NCI-H2029 (cell line): ENCODE measurements at regions not wholly inside any gene's neighbourhood (a gene's known extent, or its start where the extent isn't known, plus 50 kb on each side); places are given as distances from the start of the nearest gene placed in this dataset.
"Not testable (repeated sequence)": the region's sequence is repeated elsewhere in the genome, so short reads cannot be mapped to it uniquely, and the experiment has no call there.

ENCODE experiments used
- DNase-seq: peaks from one replicate; lab custom pipeline; 2025; lab: John Stamatoyannopoulos, UW

DNA sequence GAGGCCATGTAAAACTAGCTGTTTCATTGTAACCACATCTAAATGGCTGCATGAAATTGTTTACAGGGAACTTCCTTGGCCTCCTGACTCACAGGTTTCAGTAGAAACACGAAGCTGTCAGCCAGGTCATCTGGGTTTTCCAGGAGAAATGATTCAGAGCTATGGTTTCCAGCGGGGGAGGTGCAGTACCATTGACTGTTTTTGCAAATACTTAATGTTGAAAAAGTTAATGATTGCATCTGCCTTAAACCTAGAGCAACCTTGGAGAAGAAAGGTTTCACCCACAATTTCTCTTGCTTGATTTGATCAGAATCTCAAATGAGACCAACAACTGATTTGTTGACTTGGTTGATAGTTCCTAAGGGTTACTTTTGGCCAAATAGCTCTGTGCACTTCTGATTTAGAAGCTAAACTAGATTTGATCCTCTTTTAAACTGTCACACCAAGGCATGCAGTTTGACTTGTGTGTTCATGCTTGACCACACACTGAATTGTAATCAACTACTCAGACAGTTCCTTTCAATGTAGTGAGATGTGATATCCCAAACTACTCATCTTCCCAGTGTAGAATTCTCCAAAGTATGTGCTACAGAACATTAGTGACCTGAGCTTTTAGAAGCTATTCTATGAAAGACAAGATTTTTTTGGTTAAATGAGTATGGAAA lies 193.5 kb upstream of the CHST9 start:
- no peak for DNase-seq

DNA sequence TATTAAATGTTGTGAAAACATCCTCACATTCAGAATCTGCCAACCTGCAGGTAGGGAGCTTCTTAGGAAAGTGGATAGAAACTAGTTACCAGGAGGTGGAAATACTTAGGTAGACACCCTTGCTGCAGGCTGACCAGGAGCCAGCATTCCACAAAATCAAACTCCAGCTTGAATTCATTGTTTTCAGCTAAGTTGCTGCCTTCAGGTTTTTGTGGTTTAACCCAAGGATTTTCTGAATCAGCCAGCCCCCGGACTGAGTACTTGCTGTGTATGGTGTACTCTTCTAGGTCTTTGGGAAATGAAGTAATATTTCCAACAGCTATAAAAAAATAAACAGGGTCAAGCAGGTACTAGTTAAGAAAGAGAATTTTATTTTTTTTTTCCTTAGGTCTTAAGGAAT lies 192.1 kb upstream of the CHST9 start:
- DNase-seq: no peak

DNA sequence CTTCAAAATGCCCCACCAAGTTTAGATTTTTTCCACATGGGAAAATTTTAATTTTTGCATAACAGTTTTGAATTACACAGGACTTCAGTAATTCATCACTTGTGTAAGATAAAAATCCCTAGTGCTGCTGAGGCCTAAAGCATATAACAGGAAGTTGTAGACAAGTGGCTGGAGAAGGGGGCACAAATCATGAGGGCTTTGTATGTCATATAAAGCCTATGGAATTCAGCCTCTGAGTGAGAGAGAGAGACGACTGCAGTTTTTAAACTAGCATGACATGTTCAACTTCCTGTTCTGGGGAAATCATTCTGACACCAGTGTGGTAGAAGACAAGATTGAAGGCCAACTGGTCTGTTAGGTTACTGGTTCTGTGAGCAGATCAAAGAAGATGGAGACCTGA lies 187.3 kb upstream of the CHST9 start:
- no peak for DNase-seq

DNA sequence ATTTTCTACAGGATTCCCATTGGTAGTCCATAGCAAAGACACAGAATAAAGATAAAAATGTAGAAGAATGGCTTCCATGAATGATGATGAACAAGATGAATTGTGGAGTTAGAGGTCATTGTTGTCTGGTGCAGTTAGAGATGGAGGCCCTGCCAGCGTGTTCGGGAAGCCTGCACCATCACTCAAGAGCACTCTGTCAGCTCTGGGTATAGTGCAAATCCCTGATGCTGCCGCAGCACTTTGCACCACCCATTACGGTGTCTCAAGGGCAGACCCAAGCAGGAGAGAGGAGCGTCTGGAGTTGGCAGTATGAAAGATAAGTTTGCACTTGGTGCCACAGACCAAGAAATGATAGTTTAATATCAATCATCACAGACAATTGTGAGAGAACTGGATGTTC lies 181.6 kb upstream of the CHST9 start:
- DNase-seq: no peak

DNA sequence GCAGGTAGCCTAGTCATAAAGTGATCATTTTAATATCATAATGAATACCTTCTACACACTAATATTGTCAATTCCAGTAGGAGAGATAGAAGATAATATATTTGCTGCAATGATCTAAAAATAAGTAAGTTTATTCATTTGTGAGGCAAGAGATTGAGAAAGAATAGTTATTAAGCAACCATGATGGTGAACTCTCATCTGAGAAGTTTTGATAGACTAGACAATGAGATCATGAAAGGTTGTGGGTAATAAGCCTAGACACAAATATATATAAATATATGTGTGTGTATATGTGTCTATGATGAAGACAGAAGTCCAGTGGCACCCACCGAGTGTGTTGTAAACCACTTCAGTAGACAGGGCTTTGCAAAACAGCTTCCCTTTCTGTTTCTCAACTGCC lies 181.0 kb upstream of the CHST9 start:
- no peak for DNase-seq

DNA sequence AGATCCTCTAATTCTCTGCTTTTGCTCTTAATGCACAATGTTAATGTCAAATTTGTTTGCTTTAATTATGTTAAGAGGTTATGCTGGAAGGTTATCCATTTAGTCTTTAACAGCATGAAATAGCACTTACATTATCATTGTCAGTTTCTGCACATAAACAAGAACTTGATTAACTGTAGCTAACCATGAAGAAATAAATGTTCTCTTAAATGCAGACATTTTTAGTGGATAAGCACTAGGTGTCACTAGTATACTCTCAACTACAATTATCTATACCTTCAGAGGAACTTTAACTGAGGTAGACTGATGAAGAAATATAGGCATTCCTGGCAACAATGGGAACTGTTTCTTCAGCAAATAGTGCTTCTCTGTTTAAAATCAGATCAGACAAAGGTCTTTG lies 178.8 kb upstream of the CHST9 start:
- DNase-seq: no peak

DNA sequence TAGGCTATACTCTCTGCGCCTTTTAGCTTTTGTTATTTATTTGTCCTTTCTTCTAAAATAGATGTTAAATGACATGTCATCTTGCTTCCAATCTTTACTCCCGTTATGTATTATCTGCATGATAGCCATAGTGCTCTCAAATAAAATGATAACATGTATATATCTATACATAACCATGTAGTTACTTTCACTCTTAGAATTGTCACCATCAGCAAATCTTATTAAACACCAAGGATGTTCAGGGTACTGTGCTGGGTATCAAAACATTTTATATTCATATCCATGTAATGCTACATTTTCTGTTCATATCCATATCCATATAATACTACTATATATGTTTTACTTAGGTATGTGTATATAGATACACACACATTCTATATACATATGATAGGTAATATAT lies 176.4 kb upstream of the CHST9 start:
- DNase-seq: no peak

DNA sequence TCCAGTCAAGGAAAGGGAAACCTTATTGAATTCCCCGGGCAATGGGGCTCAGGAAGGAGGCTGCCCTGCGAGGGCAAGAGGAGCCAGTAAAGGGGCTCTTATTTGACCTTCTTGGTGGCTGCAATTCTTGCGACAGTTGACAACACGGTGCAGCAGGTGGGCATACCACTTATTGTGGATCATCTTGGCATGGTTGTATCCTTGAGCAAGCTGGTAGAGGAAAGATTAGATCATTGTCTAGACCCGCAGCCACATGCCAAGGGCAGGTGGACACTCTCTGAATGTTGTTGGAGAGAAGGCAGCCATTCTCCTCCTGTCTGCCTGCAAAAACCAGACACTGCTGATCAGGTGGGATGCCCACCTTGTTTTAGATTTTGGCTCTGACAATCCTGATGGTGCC lies 170.2 kb upstream of the CHST9 start:
- DNase-seq: no peak

DNA sequence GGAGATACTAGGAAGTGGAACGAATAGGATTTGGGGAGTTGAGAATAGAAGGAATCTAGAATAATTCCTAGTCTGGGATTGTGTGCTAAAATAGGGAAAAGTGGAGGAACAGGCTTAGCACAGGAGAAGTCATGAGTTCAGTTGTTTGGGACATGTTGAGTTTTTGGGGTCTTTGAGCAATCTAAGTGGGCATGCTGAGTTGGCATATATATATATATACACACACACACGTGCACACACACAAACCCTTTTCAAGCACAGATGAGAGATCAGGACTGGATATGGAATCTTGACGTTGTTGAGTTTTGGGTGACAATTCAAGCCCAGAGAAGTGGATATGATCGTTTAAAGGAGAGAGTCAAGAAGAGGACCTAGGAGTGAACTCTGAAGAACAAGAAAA lies 168.2 kb upstream of the CHST9 start:
- DNase-seq: no peak

DNA sequence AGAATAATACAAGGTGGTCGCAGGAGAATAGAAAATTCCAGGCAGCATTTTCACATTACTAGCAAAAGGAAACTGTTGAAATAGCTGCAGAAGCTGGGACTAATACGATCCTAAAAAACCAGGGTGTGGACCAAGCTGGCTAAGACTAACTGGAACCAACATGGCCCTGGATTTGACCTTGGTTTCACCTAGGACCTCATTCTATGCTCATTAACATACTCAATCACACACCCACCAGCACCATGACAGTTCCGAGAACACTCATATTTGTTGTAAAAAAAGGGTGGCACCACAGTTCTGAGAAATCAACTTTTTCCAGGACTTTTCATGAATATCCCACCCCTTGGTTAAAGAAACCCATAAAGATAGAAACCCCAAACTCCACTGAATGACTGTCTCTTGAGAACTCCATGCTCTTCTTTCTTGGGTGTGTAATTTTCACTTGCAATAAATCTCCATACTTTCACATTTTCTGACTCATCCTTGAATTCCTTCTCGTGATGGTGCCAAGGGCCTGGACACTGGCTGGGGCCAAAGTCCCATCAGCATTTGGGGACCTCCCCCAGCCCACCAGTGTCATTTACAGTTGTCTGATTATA lies 164.3 kb upstream of the CHST9 start:
- DNase-seq: no peak

DNA sequence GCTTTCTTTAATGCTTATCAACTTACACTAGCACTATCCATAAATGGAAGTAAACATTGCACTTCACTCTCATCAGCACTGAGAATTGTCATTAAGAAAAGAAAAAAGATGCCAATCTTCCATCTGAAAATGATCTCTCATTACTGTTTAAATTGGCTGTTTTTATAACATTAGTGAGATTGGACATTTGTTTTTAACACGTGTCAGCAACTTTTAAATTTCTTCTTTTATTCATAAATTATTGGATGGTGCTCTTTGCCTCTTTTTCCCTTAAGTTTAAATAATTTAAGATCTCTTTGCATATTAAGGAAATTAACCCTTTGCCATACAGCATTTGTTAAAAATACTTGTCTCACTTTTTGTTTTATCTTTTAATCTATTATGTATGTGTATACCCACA lies 146.5 kb upstream of the CHST9 start:
- no peak for DNase-seq

DNA sequence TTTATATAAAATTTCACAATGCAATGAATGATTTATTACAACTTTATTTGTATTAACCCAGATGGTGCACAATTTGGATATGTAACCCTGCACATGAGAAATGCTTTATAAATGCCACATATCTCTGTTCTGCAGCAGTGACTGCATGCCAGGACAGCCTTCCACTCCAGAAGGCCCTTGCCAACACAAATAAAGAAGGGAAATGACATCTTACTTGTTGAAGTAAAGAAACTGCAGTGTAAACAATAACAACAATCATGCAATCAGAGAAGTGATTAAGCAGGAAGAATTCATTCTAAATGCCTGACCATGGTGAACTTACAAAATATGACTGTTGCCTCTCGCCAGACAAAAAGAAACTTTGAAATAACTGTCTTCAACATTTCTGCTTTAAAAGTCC lies 129.9 kb upstream of the CHST9 start:
- DNase-seq: no peak

DNA sequence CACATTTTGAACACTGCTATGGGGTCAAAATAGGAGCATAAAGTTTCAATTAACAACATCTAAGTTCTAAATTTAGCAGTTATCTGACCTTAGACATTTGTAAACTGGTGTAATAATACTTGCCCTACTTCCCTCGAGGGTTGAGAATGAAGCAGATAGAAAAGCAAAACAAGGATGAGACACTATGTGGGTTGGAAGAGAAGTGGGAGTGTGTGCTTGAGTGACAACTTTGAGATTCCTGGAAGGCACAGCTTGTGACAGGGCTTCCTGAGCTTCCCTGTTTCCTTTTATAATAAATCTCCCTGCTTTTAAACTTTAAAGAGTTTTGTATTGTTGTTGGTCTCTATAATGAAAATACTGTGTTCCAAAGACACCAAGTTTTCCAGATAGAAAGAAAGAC lies 128.6 kb upstream of the CHST9 start:
- DNase-seq: no peak

DNA sequence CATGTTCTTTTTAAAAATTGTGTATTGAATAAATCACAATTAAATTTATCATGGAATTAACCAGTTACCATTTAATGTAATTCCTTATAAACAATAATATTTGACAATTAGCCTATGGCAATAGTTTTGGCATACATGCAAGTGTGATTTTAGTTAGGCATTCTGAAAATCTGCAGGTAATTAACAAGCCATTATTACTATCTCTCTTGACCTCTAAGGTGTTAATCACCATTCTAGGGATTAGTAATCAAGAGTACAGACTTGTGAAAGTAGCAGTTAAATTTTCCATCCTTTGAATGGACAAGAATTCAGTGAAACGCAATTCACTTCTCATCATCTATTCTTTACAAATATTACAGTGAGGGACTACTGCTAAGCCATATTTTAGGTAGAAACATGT lies 127.7 kb upstream of the CHST9 start:
- no peak for DNase-seq

DNA sequence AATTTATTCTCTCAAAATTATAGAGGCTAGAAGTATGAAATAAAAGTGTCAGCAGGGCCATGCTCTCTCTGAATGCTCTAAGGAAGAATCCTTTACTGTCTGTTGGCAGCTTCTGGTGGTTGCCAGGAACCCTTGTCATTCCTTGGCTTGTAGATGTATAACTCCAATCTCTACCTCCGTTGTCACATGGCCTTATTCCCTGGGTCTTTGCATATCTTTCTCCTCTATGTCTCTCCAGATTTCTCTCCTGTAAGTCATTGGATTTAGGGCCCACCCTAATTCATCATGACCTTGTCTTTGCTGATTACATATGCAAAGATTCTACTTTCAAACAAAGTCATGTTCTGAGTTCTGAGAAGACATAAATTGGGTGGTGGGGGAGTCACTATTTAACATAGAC lies 127.0 kb upstream of the CHST9 start:
- DNase-seq: no peak

DNA sequence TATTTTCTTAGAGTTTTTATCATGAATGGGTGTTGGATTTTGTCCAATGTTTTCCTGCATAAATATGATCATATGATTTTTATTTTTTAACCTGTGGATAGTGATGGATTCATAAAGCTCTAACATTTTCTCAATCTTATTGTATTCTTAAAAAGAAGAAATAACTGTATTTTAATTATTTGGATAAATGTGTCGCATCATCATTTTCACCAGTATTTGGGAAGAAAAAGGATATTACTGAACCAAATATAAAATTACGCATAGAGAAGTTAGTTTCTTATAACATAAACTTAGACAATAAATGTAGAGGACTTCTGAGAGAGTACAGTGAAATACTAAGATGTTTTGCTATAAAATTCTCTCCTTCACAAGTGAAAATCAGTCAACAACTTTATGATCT lies 126.0 kb upstream of the CHST9 start:
- DNase-seq: no peak

DNA sequence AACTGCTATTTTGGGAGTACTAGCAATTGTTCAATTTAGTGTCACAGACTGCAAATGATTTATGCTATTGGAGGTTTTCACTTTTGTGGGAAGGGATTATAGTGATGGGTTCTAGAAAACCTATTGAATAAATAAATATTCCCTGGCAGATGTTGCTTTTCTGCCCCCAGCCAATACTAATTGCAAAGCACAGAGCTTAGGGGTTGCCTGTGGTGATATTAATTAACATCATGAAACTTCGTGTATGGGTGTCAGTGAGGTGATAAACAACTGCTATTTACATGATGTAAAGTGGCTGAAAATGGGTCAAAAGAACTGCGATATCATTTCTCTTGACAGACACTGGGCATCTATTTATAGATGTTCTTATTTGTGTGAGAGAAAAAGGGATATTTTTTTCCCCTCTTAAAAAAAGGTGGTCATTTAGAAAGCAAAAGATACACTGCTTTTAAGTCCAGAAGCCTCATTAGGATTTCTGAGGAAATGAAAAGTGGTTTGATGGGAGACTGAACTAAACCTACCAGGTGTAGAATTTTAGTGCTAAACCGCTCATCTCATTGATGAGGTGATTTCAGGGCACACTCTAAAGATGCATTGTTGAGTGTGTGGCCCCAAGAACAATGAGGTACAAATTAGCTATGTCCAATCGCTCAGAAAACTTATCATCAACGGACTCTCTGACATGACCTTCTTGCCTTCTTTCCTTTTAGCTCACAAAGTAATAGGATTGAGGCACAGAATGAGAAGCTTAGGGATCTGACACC lies 116.7 kb upstream of the CHST9 start:
- no peak for DNase-seq

DNA sequence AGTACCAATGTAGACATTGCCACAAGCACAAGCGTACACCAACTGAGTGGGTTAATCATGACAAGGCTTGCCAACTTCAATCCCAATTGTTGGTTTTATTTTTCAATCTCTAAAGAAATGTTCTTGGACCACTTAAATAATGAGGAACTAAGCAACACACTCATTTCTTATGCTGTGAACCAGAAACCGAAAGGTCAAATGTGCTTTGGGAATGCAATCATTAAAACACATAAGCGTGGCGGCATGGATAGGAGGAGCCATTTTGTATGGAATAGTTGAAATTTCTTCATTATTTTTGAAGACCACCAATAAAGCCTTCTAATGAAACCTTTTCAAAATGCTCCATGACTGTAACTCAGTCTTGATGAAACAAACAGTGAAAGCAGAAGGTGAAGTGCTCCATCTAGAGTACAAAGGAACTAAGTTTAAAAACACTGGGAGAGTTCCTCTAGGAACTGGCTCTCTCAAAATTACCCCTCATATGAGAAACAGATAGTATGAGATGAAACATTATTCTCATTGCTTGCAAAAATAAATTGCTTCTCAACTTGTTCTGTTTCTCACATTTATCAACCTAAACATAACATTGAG lies 113.2 kb upstream of the CHST9 start:
- no peak for DNase-seq

DNA sequence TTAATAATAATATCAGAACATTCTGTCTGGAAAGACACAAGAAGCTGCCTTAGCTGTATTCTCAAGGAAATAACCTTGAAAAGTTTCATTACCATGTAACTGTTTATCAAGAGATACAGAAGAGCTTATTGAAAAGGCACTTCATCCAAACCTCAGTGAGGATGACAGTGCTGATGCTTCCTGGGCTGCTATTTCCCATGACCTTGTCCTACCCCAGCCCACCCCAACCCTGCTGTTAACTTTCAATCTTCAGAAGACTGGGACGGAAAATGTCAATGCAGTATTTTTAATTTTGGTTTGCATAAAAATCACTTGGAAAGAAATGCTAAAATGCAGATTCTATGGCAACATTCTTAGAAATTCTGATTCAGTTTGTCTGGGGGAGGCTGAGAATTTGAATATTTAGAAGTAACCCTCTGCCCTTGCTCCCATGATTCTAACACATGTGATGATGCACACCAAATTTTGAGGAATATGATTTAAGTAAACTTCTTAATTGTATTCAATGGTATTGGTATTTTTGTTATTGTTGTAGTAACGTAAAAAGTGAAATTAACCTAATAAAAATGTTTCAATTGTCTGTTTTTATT lies 101.0 kb upstream of the CHST9 start:
- DNase-seq: not testable (repeated sequence)

DNA sequence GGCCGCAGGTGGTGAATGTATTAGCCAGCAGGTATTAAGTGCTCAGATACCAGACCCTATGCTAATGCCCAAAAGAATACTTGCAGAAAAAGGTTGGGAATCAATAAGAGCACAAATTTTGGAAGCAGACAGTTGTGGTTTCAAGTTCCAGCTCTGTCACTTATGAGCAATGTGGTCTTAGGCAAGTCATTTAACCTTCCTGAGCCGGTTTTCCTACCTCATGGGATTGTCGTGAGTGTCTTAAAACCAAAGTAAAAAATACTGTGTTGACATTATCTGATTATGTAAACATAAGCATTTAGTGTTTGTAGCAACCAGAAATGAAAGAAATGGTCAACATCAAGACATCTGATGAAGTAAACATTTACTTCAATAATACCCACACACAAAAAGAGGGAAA lies 93.0 kb upstream of the CHST9 start:
- DNase-seq: no peak

DNA sequence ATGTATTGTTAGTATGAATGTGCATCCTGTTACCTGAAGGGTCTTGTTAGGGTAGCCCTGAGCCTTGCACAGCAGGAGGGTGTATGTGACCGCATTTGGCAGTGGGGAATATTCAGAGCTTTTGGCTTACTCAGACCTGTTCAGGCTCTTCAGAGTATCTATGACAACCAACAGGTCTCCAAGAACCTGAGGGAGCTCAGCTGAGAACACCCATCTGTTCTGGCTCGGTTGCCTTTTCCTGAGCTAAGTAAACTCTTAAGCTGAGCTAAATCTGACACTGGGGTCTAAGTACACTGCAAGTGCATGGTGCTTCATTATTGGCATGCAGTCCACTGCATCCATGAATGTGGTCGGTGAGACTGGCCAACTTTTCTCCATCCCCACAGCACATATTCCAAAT lies 92.4 kb upstream of the CHST9 start:
- DNase-seq: no peak

DNA sequence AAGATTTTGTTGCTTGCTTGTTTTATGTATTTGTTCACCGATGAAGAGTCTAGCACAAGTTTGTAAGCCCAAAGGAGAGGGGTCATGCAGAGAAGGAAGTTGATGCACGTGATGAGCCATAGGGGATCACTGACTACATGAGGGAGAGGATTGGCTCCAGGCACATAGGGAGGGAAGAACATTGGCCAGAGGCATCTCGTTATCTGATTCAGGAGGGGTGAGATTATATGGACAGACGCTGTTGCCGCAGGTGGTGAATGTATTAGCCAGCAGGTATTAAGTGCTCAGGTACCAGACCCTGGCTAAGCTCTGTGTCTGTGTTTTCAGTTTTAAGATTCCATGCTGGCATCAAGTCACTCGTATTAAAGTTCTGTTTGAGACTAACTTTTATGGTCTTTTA lies 91.8 kb upstream of the CHST9 start:
- no peak for DNase-seq

DNA sequence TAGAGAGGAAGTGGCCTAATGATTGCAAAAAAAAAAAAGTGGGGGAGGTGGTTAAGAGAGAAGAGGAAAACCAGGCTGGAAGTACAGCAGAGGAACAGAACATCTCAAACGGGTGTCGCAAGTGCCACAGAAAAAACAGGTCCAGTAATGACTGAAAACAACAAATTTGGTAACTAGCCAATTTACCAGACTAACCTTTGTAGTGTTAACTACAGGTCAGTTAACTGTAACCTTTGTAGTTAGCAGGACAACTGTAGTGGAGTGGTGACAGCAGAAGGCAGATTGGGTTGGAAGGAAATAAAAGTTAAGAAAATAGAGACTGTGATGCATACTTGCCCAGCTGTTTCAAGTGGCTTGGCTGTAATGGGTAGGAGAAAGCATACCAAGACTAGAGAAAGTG lies 91.4 kb upstream of the CHST9 start:
- no peak for DNase-seq
